ENCODE measurements at regions not wholly inside any gene's neighbourhood (a gene's known extent, or its start where the extent isn't known, plus 50 kb on each side); places are given as distances from the start of the nearest gene placed in this dataset.
"Not testable (repeated sequence)": the region's sequence is repeated elsewhere in the genome, so short reads cannot be mapped to it uniquely, and the experiment has no call there.

DNA sequence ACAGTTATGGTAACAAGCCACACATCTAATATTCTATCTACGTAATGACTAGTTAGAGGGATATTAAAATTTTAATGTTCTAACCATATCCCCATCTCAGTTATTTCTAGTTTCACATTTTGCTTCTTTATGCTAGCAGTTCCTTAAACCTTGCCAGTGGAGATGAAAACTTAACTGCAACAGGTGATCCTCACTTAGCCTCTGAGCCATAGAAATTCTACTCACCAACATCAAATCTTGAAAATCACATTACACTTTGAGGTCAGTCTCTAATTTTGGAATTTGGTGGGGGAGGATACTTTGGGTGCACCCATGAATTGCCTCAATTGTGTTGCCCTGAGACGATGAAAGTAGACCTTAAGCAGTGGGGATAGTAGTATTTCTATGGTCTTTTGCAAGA lies 256.4 kb downstream of the GATA3 start:
- no peak for DNase-seq (ENCODE audit: low read depth, low spot score)

DNA sequence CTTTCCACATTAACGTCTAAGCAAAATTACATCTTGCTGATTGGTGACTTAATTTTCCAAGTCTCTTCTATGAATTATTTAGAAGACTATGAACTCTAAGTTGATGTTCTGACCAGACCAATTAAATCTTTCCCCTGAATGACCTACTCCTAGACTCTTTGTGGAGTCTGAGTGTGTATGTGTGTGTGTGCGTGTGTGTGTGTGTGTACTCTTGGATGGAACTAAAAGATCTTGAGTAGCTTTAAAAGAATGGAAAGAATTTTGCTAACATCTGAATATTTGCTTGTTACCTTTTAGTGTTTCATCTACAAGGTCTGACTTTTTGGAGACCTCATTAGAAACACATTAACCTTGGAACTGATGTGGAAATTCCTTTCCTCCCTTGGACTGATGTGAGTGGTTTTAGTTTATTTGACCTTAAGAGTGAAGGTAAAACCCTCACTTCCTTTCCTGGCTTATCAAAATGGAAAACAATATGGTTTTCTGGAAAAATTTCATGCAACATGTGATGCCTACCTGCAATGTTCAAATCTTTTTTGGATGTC lies 257.1 kb downstream of the GATA3 start:
- no peak for DNase-seq (ENCODE audit: low read depth, low spot score)

DNA sequence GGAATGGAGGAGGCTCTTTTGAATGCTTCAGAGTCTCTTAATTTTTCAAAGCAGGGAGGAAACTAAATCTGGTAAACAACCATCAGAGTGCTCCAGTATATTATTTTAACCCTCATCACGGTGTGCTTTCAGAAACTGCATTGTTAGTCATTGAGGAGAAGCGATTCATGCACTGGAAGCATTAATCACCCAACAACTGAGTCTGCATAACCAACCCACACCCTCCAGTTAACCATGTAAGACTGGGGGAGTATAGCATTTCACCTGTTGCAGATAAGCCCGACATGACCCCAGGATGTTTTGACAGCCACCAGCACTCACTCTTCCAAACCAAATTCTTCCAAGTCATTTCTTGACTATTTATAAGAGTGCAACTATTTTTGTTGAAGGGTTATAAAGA lies 257.6 kb downstream of the GATA3 start:
- DNase-seq (ENCODE audit: low read depth, low spot score) = no peak

DNA sequence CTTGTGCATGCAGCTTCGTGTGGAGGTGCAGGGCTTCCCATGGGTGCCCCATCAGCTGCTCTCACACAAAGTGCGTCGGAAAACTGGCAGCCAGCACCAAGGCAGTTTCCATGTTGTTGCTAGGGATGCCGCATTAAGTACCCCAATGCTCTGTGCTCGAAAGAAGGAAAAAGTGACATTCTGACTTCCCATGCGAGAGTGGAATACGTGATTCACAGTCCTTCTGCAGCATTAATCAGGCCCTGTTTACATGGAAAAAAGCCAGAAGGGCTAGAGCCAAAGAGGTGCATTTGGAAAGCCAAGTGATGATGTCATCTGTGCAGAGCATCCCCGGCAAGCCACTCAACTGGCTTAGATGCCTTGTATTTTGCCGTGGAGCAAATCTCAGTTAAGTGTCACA lies 258.3 kb downstream of the GATA3 start:
- DNase-seq (ENCODE audit: low read depth, low spot score) = no peak

DNA sequence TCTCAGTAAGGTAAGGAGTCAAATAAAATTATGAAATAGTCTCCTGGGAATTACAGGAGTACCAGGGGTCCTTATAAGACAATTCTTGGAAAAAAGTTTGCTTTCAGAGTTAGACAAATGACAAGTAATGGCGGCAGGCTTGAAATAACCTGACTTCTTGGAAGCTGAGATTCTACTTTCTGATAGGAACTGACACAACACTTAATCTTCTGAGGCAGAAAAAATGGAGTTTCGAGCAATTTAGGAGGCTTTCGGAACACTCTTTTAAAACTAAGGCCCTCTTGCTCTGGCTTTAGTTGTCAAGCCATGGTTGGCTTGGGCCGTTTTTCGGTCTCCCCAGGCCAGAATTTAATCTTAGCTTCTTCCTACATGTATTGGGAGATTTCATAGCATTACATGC lies 260.0 kb downstream of the GATA3 start:
- DNase-seq (ENCODE audit: low read depth, low spot score) = no peak

DNA sequence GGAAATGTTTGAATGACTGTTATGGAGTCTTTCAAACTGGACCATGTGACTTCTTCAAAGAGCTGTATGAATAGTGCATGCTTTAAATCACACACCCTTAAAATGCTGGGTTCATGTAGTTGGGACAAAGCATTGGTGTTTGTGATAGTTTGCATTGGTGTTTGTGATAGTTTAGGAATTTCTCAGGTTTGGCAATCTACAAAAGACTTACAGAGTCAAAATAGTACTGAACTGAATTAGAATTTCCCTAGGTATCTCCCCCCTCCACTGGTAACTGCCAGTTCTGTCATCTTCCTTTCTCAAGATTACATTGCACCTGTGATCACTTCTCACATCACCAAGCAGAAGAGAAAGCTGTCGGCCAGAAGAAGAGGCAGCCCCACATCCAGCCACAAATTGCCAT lies 261.1 kb downstream of the GATA3 start:
- no peak for DNase-seq (ENCODE audit: low read depth, low spot score)

DNA sequence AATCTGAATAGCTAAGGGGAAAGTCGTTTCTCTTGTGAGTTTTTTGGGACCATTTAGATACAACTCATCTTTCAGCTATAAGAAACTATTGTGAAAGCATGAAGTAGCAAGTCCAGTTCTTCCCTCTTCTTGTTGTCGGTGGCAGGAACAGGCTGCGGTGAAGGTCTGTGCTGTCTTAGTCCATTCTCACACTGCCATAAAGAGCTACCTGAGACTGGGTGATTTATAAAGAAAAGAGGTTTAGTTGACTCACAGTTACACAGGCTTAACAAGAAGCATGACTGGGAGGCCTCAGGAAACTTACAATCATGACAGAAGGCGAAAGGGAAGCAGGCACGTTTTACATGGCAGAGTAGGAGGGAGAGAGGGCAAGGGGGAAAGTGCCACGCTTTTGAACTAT lies 261.8 kb downstream of the GATA3 start:
- no peak for DNase-seq (ENCODE audit: low read depth, low spot score)

DNA sequence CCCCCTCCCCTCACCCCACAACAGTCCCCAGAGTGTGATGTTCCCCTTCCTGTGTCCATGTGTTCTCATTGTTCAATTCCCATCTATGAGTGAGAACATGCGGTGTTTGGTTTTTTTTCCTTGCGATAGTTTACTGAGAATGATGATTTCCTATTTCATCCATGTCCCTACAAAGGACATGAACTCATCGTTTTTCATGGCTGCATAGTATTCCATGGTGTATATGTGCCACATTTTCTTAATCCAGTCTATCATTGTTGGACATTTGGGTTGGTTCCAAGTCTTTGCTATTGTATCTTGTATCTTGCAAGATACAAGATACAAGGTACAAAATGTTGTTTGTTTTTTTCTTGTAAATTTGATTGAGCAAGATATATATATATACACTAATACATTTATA lies 263.9 kb downstream of the GATA3 start:
- not testable (repeated sequence) for DNase-seq (ENCODE audit: low read depth, low spot score)

DNA sequence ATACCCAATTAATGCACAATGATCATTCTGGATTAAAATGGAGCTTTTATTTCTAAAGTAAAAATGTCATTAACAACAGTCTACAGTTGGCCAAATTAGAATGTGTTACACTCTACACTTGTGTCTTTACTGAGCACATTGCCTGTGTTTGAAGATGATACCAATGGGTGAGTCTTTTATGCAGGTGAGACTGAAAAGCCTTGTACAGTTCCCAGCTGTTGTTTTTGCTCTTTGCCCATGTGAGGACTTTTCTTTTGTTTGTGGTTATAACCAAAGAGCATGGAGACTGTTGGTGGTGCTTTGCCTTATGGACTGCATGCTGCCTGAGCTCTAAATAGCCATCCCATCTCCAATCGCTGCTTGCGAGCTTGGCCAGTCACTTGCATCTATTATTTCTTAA lies 264.5 kb downstream of the GATA3 start:
- DNase-seq (ENCODE audit: low read depth, low spot score) = no peak

DNA sequence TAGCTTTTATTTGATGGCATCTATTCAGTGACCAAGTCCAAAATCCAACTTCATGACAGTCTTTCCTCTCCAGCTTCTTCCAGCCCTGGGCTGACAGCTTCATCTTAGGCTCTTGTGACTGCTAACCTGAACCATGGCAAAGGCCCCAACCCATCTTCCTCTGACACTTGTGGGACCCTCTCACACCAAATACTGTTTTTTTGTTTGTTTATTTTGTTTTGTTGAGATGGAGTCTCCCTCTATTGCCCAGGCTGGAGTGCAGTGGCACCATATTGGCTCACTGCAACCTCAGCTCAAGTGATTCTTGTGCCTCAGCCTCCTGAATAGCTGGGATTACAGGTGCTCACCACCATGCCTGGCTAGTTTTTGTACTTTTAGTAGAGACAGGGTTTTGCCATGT lies 265.2 kb downstream of the GATA3 start:
- DNase-seq (ENCODE audit: low read depth, low spot score) = no peak

DNA sequence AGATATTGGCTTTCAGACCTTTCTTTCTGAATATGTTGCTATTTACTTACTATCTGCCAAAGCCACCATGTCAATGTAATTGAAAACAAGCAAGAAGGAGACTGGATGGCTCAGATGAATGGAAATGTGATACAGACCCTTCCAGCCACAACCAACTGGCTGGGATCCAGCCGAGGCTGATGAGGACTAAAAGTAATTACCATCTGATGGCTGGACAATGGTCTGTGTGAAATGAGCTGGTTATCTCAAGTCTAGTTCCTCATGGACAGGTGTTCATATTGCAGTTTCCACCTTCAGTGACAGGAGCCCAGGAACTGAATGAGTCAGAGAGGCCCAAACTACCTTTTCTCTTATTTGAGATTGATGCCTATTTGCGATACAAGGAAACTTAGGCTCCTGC lies 267.5 kb downstream of the GATA3 start:
- DNase-seq (ENCODE audit: low read depth, low spot score) = no peak

DNA sequence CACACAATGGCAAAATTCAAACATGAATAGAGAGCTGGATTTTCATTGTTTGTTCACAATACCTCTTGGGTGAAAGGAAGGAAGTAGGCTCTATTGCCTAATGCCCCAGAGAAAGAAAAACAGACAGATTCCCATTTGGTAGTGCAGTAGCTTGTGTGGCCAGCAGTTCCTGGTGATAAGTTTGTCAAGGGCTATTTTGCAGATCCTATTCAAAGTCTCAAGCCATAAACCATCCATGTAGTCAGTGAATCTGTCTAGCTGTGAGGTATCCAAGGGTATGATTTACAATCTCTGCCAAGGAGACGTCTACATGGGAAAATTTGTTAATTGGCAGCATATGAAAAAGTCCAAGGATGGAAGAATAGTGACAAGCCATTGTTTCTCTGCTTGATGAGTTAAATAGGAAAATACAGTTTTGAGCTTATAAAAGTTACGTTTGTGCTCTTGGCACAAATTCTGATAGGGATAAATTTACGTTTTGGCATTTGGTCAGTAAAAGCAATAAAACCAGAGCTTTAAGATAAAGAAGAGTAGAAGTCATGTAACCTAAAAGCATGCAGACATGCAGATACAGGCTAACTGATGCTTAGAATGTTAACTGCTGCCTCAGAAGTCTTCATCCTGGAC lies 269.1 kb downstream of the GATA3 start:
- no peak for DNase-seq (ENCODE audit: low read depth, low spot score)

DNA sequence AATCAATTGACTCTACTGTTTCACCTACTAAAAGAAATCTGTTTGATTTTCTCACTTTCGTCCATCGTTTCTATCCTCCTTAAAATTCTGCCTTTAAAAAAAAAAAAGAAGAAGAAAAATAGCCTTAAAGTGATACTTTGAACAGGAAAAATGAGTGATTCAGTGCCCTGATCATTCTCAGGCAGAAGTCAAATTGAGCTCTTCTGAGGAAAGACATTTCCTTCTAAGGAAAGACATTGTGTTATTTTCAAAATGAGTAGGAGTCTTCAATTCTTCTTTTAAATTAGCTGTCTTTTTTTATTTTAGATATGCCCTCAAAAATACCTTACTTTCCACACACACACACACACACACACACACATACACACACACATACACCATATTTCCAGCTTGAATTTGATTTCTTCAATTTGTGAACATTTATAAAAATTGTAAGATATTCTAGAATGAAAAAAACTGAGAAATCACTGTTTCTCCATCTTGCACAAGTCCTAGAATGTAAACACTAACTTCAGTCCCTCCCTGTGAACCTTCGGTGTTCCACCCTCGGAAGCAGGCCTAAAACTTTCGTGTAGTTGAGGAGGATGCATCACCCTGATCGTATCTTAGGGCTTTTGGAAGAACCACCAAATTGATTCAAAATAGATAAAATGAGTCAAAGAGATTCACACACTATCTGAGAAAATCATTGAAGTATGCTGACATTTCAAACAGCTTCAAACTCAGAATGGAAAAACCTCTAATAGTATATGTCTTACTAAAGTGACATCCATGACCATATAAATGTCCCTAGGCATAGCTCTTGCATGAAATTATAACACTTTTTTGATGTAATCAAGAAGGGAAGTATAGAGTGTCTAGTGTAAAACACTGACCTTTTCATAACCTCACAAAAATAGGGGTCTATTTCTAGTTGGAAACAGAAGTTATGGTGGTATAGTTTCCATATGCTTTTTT lies 270.8 kb downstream of the GATA3 start:
- no peak for DNase-seq (ENCODE audit: low read depth, low spot score)

DNA sequence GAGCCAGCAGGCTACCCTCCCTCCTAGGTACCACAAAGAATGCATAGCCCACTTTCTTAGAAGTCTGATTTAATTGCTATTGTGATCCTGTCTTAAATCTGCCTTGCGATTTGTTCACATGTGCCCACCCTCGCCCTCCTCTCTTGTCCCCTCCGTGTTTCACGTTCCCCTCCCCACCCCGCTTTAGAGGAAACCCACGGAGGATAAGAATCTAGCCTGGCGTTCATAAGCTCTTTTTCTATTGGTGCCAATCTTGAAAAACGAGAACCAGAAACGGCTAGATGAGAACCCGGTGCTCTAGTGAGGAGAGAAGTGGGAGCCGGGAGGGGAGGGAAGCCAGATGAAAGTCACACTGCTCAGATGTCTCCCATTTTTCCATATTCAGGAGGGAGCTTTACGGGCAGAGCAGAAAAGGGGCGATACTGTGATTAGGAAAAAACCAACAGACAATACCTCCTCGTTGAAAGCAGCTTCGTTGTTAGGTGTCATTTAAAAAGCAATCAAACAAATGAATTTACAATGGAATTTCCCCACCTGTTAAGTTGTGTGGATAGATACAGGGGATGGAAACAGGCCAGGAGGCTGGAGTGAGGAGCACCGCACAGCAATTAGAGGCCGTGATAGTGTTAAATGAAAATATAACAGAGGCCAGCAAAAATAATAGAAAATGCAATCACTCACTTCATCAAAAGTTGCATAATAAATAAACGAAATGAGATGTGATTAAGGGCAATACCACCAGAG lies 272.1 kb downstream of the GATA3 start:
- no peak for DNase-seq (ENCODE audit: low read depth, low spot score)

DNA sequence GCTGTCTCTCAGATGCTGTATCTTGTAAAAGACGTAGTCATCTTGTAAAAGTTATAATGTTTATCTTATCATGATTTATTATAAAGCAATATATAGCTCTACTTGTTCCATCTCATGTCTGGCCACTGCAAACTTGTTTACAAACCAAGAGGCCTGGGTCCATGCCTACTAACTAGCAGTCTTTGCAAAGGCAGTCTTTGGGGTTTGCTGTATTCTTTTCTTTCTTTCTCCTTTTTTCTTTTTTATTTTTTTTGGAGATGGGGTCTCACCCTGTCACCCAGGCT lies 272.6 kb downstream of the GATA3 start:
- no peak for DNase-seq (ENCODE audit: low read depth, low spot score)

DNA sequence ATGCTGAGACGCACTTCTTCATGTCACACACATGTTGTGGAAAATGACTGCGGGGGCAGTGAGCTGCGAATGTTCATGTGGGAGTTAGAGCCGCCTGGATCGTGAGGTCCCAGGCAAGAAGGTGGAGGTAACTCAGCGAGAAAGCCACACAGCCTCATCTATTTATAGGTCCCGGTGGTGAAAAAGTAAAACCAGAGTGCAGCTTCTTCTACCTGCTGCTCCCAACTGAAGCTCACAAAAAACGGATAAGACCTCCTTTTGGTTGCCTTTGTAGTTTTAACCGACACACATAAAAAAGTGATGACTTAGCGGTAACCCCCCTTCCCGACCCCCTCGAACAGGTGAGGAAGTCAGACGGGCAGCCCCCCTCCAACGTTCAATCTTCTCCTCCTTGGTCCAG lies 276.9 kb downstream of the GATA3 start:
- no peak for DNase-seq (ENCODE audit: low read depth, low spot score)

DNA sequence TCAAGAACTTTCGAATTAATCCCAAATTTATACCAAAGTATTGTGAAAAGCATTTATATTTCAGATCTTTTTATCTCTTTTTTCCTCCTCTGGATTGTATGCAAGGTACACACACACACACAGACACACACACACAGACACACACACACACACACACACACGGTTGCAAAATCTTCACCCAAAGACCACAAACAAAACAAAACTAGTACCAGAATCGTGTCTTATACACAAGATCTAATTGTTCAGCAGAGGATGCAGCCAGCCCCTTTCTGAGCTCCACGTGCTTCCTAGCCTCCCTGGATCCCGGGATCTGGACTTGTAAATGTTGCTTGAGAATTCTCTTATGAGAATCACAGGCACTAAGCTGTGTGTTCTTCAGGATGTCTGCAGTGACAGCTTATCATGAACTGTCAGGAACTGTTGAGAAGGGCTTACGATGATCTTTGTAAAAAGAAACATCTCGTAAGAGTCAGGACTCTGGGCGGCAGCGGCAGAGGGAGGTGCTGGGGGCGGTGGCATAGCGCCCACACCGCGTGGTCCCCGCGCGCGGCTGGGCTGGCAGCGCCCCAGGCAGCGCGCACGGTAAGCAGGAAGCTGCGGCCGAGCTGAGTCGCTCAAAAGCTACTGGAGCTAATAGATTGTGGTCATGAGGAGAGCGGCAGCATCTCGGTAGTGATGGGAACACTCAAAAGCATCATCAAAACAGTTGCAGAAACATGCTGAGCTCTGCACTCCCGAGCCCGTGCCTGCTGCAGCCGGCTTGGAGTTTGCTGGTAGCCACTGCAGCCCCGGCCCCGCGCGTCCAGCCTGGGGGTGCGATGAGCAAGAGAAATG lies 277.6 kb downstream of the GATA3 start:
- DNase-seq (ENCODE audit: low read depth, low spot score) = no peak

DNA sequence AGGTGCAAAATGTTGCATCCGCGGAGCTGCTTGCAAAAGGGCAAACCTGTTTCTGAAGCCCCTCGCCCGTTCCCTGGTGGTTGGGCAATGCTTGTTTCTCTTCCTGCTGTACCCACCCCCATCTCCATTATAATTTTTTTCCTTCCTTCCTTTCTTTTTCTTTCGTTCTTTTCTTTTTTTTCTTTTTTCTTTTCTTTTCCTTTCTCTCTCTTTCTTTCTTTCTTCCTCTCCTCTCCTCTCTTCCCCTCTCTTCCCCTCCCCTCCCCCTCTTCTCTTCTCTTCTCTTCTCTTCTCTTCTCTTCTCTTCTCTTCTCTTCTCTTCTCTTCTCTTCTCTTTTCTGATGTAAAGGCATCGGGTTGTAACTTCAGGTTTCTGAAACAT lies 278.2 kb downstream of the GATA3 start:
- DNase-seq (ENCODE audit: low read depth, low spot score) = no peak

DNA sequence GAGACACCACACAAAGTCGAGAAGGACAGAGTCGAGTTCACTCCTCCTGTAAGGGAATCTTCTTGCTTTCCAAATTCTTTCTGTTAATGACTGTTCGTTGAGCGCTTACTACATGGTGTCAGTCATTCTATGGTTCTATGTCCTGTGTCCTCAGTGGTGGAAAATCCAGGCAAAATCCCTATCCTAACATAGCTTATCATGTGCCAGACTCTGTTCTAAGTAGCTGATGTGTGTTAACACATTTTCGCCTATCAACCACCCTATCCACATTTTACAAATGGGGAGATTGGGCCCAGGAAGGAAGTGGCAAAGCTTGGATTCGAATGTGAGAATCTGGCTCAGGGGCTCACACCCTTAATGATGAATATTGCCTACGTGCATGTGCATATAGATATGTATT lies 280.1 kb downstream of the GATA3 start:
- no peak for DNase-seq (ENCODE audit: low read depth, low spot score)

DNA sequence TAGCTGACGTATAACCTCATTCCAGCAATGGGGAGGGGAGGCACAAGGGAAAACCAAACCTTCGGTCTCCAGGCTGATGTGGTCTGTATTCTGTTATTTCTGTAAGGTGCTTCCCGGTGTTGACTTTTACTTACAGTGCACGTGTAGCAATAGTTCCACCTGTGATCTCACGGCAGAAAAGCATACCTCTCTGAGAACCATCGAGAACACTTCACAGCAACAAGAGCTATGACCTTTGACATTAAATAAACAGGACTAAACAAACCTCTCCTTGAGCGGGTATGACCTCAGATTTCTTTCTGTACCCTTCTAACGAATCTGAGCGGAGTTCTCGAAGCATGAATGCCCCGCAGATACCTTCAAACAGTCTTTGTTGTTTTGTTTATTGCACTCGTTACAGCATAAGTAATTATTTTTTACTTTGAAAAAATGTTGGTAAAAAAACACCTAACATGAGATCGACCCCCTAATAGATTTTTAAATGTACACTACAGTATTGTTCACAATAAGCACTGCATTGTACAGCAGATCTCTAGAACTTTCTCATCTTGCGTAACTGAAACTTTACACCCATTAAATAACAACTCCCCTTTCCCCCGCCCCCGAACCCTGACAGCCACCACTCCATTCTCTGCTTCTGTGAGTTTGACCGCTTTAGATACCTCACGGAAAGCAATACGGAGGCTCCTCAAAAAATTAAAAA lies 282.3 kb downstream of the GATA3 start:
- no peak for DNase-seq (ENCODE audit: low read depth, low spot score)

DNA sequence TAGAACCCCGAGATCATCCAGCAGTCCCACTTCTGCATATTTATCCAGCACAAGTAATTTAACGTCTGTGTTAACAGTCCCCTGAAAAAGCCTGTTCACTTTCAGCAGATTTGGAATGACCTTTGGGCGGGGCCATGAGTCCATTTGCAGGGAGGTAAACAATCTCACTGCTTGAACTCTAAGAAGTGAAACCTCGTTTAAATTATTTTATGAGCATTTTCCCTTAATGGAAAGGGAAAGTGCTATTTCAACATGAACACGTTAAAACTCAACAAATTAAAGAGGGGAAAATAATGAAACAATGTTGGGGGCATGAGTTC lies 282.8 kb downstream of the GATA3 start:
- no peak for DNase-seq (ENCODE audit: low read depth, low spot score)

Measured in iPS DF 19.7 (cell line).